Coronary artery (tissue), 2 donors: ENCODE measurements at regions not wholly inside any gene's neighbourhood (a gene's known extent, or its start where the extent isn't known, plus 50 kb on each side); places are given as distances from the start of the nearest gene placed in this dataset.

Experiments
- DNase-seq: peaks from one replicate; pipeline ENCODE4 v3.0.0-alpha.2; 2017; ENCODE audit warnings: low spot score
- H3K27ac ChIP-seq, 2 donors: fragments of 200-600 bp; sonication (generic); one replicate each; pipeline ENCODE4 v1.5.1; 2016 to 2019
- H3K4me3 ChIP-seq: fragments of 200-600 bp; sonication (generic); 2 replicates; pipeline ENCODE4 v1.5.1; 2016; ENCODE audit warnings: mild to moderate bottlenecking, moderate library complexity
- CTCF ChIP-seq: fragments of 200-600 bp; sonication (generic); IDR thresholded peaks from one replicate; pipeline ENCODE4 v1.5.1; 2019; ENCODE audit warnings: antibody characterized with exemption

- Histone ChIP-seq H3K27ac (no peak overlapping the region), H3K4me3 (no peak overlapping the region)
- no peak for TF ChIP-seq CTCF
- no peak for DNase-seq
These were observed 128.5 kb downstream of the NUDT12 start for GRCh38 chr5:103434057-103434456.

- H3K27ac ChIP-seq = no peak overlapping the region
- H3K4me3 ChIP-seq = no peak overlapping the region
- no peak for DNase-seq
- TF ChIP-seq CTCF = no peak
These were observed 129.4 kb downstream of the NUDT12 start for GRCh38 chr5:103433211-103433610.

GRCh38 chr5:103428923-103429322, 133.7 kb downstream of the NUDT12 start:
- TF ChIP-seq CTCF = no peak
- H3K4me3 ChIP-seq = no peak overlapping the region
- no peak overlapping the region for H3K27ac ChIP-seq
- no peak for DNase-seq

GRCh38 chr5:103428411-103428871, 134.1 kb downstream of the NUDT12 start:
- TF ChIP-seq CTCF = no peak
- no peak overlapping the region for H3K4me3 ChIP-seq
- DNase-seq = no peak
- H3K27ac ChIP-seq = no peak overlapping the region

- DNase-seq = no peak
- no peak for TF ChIP-seq CTCF
- no peak overlapping the region for H3K4me3 ChIP-seq
- H3K27ac ChIP-seq = no peak overlapping the region
These were observed 135.3 kb downstream of the NUDT12 start for GRCh38 chr5:103427326-103427725.

GRCh38 chr5:103425686-103426454, 136.7 kb downstream of the NUDT12 start:
- TF ChIP-seq CTCF = no peak
- DNase-seq = no peak

More at GRCh38 chr5:103425686-103426454, 136.7 kb downstream of the NUDT12 start:
- Histone ChIP-seq H3K4me3 (no peak overlapping the region), H3K27ac (no peak overlapping the region)
